ENCODE measurements at regions not wholly inside any gene's neighbourhood (a gene's known extent, or its start where the extent isn't known, plus 50 kb on each side); places are given as distances from the start of the nearest gene placed in this dataset.

DNA sequence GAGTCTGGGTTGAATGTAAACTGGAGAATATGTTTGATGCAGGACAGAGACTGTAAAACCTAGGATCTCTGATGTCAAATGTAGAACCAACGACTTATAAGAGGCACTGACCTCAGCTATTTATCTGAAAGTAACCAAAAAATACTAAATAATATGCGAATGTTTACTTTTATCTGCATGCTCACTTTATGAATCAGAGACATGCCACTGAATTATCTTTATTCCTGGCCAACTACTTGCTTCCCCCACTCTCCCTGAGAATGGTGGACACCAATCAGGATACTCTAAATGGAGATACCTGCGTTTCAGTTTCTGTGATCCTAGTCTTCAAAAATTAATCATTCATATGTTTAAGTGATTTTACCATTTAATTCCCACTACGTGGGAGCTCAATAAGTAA is 1038.4 kb upstream of the PABPC4L start:
- TF ChIP-seq, protein P1, sequence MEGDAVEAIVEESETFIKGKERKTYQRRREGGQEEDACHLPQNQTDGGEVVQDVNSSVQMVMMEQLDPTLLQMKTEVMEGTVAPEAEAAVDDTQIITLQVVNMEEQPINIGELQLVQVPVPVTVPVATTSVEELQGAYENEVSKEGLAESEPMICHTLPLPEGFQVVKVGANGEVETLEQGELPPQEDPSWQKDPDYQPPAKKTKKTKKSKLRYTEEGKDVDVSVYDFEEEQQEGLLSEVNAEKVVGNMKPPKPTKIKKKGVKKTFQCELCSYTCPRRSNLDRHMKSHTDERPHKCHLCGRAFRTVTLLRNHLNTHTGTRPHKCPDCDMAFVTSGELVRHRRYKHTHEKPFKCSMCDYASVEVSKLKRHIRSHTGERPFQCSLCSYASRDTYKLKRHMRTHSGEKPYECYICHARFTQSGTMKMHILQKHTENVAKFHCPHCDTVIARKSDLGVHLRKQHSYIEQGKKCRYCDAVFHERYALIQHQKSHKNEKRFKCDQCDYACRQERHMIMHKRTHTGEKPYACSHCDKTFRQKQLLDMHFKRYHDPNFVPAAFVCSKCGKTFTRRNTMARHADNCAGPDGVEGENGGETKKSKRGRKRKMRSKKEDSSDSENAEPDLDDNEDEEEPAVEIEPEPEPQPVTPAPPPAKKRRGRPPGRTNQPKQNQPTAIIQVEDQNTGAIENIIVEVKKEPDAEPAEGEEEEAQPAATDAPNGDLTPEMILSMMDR (conservative IDR thresholded peaks at IDR 0.05), result no peak
- TF ChIP-seq ZFX (IDR thresholded peaks at IDR 0.05), result no peak
- H3K27ac ChIP-seq, result no peak overlapping the region

DNA sequence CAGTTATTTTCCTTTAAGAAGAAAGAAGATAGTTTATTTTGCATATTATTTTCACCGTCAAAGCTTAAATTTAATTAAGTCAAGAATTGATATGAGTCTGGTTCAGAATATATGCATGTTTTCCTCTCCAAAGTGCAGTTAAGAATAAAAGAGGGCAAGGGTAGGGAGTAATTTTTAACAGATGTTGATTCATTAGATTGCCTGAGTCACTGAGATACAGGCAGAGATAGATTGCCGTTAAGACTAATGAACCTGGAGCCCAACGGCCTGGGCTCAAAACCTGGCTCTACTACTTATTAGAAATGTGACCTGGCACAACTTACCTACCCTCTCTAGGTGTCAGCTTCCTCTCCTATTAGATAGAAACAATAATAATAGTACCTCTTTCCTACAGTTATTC is 1037.4 kb upstream of the PABPC4L start:
- no peak overlapping the region for H3K27ac ChIP-seq
- TF ChIP-seq, protein P1 (conservative IDR thresholded peaks at IDR 0.05), result no peak
- no peak for TF ChIP-seq ZFX (IDR thresholded peaks at IDR 0.05)

DNA sequence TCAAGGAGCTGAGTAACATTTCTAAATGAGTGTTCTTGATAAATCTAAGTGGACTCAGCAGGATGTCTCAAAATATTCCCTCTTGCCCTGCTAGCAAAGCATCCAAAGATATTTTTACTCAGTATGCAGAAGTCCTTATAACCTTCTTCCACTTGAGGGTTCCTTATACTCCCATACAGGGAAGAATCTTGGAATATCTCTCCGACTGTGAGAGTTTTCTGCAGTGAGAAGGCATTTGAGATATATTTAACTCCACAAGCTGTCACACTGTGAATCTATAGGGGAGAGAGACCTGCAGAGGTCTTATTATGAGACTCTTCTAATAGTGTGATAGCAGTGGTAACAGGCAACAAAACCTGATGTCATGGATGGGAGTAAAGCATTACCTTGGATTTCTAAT is 1034.5 kb upstream of the PABPC4L start:
- TF ChIP-seq, protein P1 (conservative IDR thresholded peaks at IDR 0.05), result no peak
- TF ChIP-seq ZFX (IDR thresholded peaks at IDR 0.05), result no peak
- no peak overlapping the region for H3K27ac ChIP-seq

DNA sequence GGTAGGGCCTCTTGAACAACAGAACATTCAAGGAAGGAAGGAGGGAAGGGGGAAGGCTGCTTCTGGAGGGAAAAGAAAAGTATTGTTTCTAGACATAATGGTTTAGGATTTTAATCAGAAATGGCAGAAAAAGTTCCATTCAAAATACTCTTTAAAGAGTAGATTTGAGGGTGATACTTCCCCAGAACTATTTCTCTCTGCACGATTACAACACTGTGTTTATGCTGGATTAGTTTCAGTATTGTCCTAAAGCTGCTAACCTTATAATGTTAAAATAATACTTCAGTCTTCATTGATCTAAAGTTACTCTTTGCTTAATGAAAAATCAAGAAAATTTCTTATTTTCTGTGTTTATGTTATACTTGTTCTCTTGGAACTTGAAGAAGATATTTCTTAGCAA is 1026.3 kb upstream of the PABPC4L start:
- TF ChIP-seq ZFX (IDR thresholded peaks at IDR 0.05), result no peak
- TF ChIP-seq, protein P1 (conservative IDR thresholded peaks at IDR 0.05), result no peak
- no peak overlapping the region for H3K27ac ChIP-seq

DNA sequence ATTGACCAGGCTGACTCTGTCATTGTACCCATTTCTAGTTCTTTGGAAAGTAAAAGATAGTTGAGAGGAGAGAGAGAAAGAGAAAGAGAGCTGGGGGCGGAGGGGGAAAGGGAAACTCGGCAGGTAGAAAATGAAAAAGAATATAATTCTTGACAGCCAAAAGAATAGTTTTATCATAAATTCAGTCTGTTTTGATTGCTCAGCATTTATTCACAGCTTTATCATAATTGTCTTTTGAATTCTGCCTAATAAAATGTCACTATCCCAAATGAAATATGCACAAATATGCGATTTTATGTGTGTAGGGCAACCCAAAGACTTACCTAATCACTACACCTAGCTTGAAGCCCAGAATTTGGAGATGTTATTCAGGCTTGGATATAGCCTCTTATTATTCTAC is 1024.0 kb upstream of the PABPC4L start:
- no peak for TF ChIP-seq ZFX (IDR thresholded peaks at IDR 0.05)
- TF ChIP-seq, protein P1 (conservative IDR thresholded peaks at IDR 0.05), result no peak

DNA sequence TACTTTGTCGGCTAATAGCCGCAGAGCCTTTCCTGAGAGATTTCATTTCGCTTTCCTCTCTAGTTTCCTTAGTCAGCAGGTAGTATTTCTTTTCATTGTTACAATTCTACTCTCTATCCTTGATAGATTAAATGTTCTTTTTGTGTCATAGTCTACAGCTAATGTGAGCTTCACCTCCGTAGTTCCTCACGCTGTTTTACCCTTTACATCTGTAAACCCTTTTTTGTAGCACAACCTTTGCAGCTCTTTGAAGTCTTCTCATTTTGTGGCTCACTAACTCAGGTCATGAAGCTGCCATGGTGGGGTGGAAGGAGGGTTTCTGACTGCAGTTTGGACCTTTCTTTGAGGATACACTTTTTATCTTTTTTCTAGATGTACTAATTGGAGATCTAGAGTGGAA is 1008.8 kb upstream of the PABPC4L start:
- TF ChIP-seq ZFX (IDR thresholded peaks at IDR 0.05), result no peak
- TF ChIP-seq, protein P1 (conservative IDR thresholded peaks at IDR 0.05), result no peak
- H3K27ac ChIP-seq, result no peak overlapping the region

More for the DNA sequence above, 1024.0 kb upstream of the PABPC4L start:
- H3K27ac ChIP-seq, result no peak overlapping the region

DNA sequence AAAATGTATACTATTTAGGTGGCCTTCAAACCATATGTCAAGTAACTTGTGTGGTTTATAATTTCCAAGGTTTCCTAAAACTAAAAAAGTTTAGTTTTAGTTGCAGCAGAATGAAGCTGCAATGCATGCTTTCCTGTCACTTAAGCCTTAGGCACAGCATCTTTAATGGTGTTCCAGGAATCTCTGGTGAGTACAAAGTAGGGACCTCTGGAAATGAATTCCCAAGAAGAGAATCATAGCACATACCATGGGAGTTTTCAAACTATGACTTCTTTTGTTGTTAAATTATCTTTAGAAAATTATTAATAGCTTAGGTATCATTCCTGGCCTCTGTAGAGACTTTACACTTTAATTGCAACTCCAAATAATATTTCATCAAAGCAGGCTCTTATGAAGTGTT is 1005.9 kb upstream of the PABPC4L start:
- H3K27ac ChIP-seq, result no peak overlapping the region
- no peak for TF ChIP-seq ZFX (IDR thresholded peaks at IDR 0.05)
- TF ChIP-seq, protein P1 (conservative IDR thresholded peaks at IDR 0.05), result no peak
